Osteoblast (primary cell): ENCODE measurements at regions not wholly inside any gene's neighbourhood (a gene's known extent, or its start where the extent isn't known, plus 50 kb on each side); places are given as distances from the start of the nearest gene placed in this dataset.

ENCODE experiments used
- DNase-seq: peaks from one replicate; pipeline ENCODE4 v3.0.0; 2011; ENCODE audit warnings: low spot score, mixed read lengths; ENCODE audit not compliant: insufficient read length; ENCODE audit errors: missing footprints
- H2AFZ ChIP-seq: 2 replicates; pipeline ENCODE4 v1.6.0; 2011; ENCODE audit warnings: mild to moderate bottlenecking, low read length
- H3K27ac ChIP-seq: 2 replicates; pipeline ENCODE4 v1.5.1; 2011; ENCODE audit warnings: mild to moderate bottlenecking, low read depth, low read length, moderate library complexity
- H3K27me3 ChIP-seq: 2 replicates; pipeline ENCODE4 v1.6.0; 2012; ENCODE audit warnings: mild to moderate bottlenecking, control low read depth, inconsistent platforms, low read length, moderate library complexity; ENCODE audit not compliant: insufficient read depth
- H3K36me3 ChIP-seq: 2 replicates; pipeline ENCODE4 v1.5.1; 2011; ENCODE audit warnings: mild to moderate bottlenecking, low read length, control low read depth, moderate library complexity; ENCODE audit not compliant: insufficient read depth
- H3K4me1 ChIP-seq: 2 replicates; pipeline ENCODE4 v1.5.1; 2011; ENCODE audit warnings: mild to moderate bottlenecking, low read length, control low read depth, moderate library complexity; ENCODE audit not compliant: insufficient read depth
- H3K4me2 ChIP-seq: 2 replicates; pipeline ENCODE4 v1.6.0; 2011; ENCODE audit warnings: mild to moderate bottlenecking, low read length; ENCODE audit not compliant: insufficient read depth
- H3K4me3 ChIP-seq: fragments of 200-600 bp; sonication (generic); 3 replicates; pipeline ENCODE4 v1.5.1; 2012; ENCODE audit warnings: mild to moderate bottlenecking, low read length, inconsistent platforms; ENCODE audit not compliant: insufficient read depth
- H3K79me2 ChIP-seq: 2 replicates; pipeline ENCODE4 v1.6.0; 2012; ENCODE audit warnings: mild to moderate bottlenecking, low read length, control low read depth, inconsistent platforms; ENCODE audit not compliant: insufficient read depth
- H3K9me3 ChIP-seq: 2 replicates; pipeline ENCODE4 v1.5.1; 2011; ENCODE audit warnings: low read depth, low read length, control low read depth
- H4K20me1 ChIP-seq: 2 replicates; pipeline ENCODE4 v1.6.0; 2012; ENCODE audit warnings: mild to moderate bottlenecking, low read length, control low read depth; ENCODE audit not compliant: insufficient read depth
- CTCF ChIP-seq: IDR thresholded peaks from 2 replicates; pipeline ENCODE4 v1.5.1; 2011; ENCODE audit warnings: mild to moderate bottlenecking, low read depth, low read length, moderate library complexity; ENCODE audit errors: extremely low read depth

GRCh38 chr13:76035711-76036110 is 399.6 kb downstream of the LMO7 start:
- DNase-seq = no peak
- no peaks in the 10 kb centered on the region for H3K79me2 ChIP-seq
- H3K4me3 ChIP-seq = no peak overlapping the region
- no peak overlapping the region for H3K27ac ChIP-seq
- no peak for TF ChIP-seq CTCF
- H3K4me2 ChIP-seq = no peak overlapping the region
- no peaks in the 10 kb centered on the region for H3K4me1 ChIP-seq
- no peaks in the 10 kb centered on the region for H3K27me3 ChIP-seq
- no peak overlapping the region for H2AFZ ChIP-seq
- H3K36me3 ChIP-seq = no peaks in the 10 kb centered on the region
- H3K9me3 ChIP-seq = no peaks in the 10 kb centered on the region
- no peaks in the 10 kb centered on the region for H4K20me1 ChIP-seq

DNA sequence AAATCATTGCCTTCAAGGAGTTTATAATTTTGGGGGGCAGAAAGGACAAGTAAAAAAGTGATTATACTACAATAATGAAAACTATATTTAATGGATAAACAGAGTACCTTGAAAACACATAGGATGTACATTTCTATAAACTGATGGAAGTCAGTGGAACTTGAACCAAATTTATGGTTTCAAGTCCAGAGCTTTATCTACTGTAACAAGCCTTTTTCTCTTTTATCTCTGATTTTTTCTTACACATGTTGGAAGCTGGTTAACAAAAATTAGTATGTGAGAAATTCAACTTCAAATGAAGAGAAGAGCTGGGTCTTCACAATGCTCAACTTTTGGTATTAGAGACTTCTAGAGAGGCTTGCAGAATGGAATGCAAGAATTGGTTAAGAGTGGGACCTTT is 393.6 kb downstream of the LMO7 start:
- Histone ChIP-seq H3K4me1 (no peaks in the 10 kb centered on the region), H3K27me3 (no peaks in the 10 kb centered on the region), H3K36me3 (no peaks in the 10 kb centered on the region), H3K27ac (no peak overlapping the region), H3K9me3 (no peaks in the 10 kb centered on the region), H3K79me2 (no peaks in the 10 kb centered on the region), H2AFZ (no peak overlapping the region), H3K4me2 (no peak overlapping the region), H3K4me3 (no peak overlapping the region), H4K20me1 (no peaks in the 10 kb centered on the region)
- DNase-seq = no peak
- TF ChIP-seq CTCF = no peak

GRCh38 chr13:76029088-76029487 is 393.0 kb downstream of the LMO7 start:
- no peaks in the 10 kb centered on the region for H3K79me2 ChIP-seq
- no peaks in the 10 kb centered on the region for H3K4me1 ChIP-seq
- no peak for TF ChIP-seq CTCF
- H3K4me3 ChIP-seq = no peak overlapping the region
- no peaks in the 10 kb centered on the region for H3K27me3 ChIP-seq
- H2AFZ ChIP-seq = no peak overlapping the region
- H3K27ac ChIP-seq = no peak overlapping the region
- no peak for DNase-seq
- no peaks in the 10 kb centered on the region for H3K9me3 ChIP-seq
- H4K20me1 ChIP-seq = no peaks in the 10 kb centered on the region
- H3K36me3 ChIP-seq = no peaks in the 10 kb centered on the region
- no peak overlapping the region for H3K4me2 ChIP-seq

GRCh38 chr13:76027131-76027530 is 391.0 kb downstream of the LMO7 start:
- no peak for TF ChIP-seq CTCF
- H2AFZ ChIP-seq = no peak overlapping the region

More at GRCh38 chr13:76027131-76027530, 391.0 kb downstream of the LMO7 start:
- no peaks in the 10 kb centered on the region for H4K20me1 ChIP-seq
- no peak overlapping the region for H3K4me3 ChIP-seq
- no peaks in the 10 kb centered on the region for H3K4me1 ChIP-seq
- no peaks in the 10 kb centered on the region for H3K27me3 ChIP-seq
- no peak overlapping the region for H3K4me2 ChIP-seq
- no peaks in the 10 kb centered on the region for H3K9me3 ChIP-seq
- H3K27ac ChIP-seq = no peak overlapping the region
- no peak for DNase-seq
- H3K36me3 ChIP-seq = no peaks in the 10 kb centered on the region
- no peaks in the 10 kb centered on the region for H3K79me2 ChIP-seq
